ENCODE measurements at regions not wholly inside any gene's neighbourhood (a gene's known extent, or its start where the extent isn't known, plus 50 kb on each side); places are given as distances from the start of the nearest gene placed in this dataset.

- no peak for DNase-seq
Observed at GRCh38 chr10:83164156-83164555, 975.2 kb upstream of the GHITM start.

- DNase-seq, result no peak
Observed at GRCh38 chr10:83165265-83165664, 974.0 kb upstream of the GHITM start.

GRCh38 chr10:83166344-83166743, 973.0 kb upstream of the GHITM start:
- no peak for DNase-seq

- no peak for DNase-seq
Observed at GRCh38 chr10:83167081-83167480, 972.2 kb upstream of the GHITM start.

- DNase-seq, result no peak
Observed at GRCh38 chr10:83176901-83177300, 962.4 kb upstream of the GHITM start.

GRCh38 chr10:83178526-83178925, 960.8 kb upstream of the GHITM start:
- DNase-seq, result no peak

GRCh38 chr10:83179371-83179770, 959.9 kb upstream of the GHITM start:
- DNase-seq, result no peak

GRCh38 chr10:83182076-83182475, 957.2 kb upstream of the GHITM start:
- DNase-seq, result no peak

- DNase-seq, result no peak
Observed at GRCh38 chr10:83184641-83185040, 954.7 kb upstream of the GHITM start.

- DNase-seq, result no peak
Observed at GRCh38 chr10:83190614-83191013, 948.7 kb upstream of the GHITM start.

GRCh38 chr10:83193026-83193425, 946.3 kb upstream of the GHITM start:
- no peak for DNase-seq

GRCh38 chr10:83195021-83195420, 944.3 kb upstream of the GHITM start:
- no peak for DNase-seq

GRCh38 chr10:83199374-83199773, 939.9 kb upstream of the GHITM start:
- DNase-seq, result no peak

GRCh38 chr10:83205861-83206260, 933.4 kb upstream of the GHITM start:
- no peak for DNase-seq

GRCh38 chr10:83212632-83213334, 926.5 kb upstream of the GHITM start:
- DNase-seq, result no peak

GRCh38 chr10:83214136-83214535, 925.2 kb upstream of the GHITM start:
- peak in 2 of 56 donors; percentile 0 to 2 for DNase-seq

GRCh38 chr10:83218205-83218604, 921.1 kb upstream of the GHITM start:
- no peak for DNase-seq

- no peak for DNase-seq
Observed at GRCh38 chr10:83222300-83222699, 917.0 kb upstream of the GHITM start.

- peak in 2 of 56 donors; percentile 0 for DNase-seq
Observed at GRCh38 chr10:83222832-83223742, 916.2 kb upstream of the GHITM start.

- DNase-seq, result no peak
Observed at GRCh38 chr10:83225781-83226180, 913.5 kb upstream of the GHITM start.

GRCh38 chr10:83229991-83230390, 909.3 kb upstream of the GHITM start:
- no peak for DNase-seq

- DNase-seq, result no peak
Observed at GRCh38 chr10:83233691-83234090, 905.6 kb upstream of the GHITM start.
